T-cell (primary cell): ENCODE measurements at regions not wholly inside any gene's neighbourhood (a gene's known extent, or its start where the extent isn't known, plus 50 kb on each side); places are given as distances from the start of the nearest gene placed in this dataset.

Experiments used
- ATAC-seq, 4 experiments: fragments of 200-7000 bp in 3 of 4; fragments of 150-1000 bp in 1 of 4; cut with Tn5 transposase; replicated peaks in 1 of 4; 1 replicate in 3 of 4; 2 replicates in 1 of 4; pipeline ENCODE4 v1.10.0; 2021; ENCODE audit warnings: moderate library complexity in 3 of 4, mild to moderate bottlenecking in 2 of 4, moderate number of reproducible peaks in 1 of 4
- CTCF ChIA-PET, 2 donors: fragments of 300-600 bp; sonication (Branson Sonifier 250); formaldehyde crosslinking; loops; one replicate each; lab custom pipeline; 2022; ENCODE audit warnings: antibody characterized with exemption in 2 of 2; lab: Charles Lee
- POLR2A ChIA-PET, 2 donors: fragments of 300-600 bp; sonication (Branson Sonifier 250); formaldehyde crosslinking; loops; one replicate each; lab custom pipeline; 2022; ENCODE audit warnings: antibody characterized with exemption in 2 of 2; lab: Charles Lee
- DNase-seq, 35 experiments: peaks; one replicate each; pipeline versions ENCODE4 v3.0.0 to v3.0.0-alpha.2; 2013 to 2023
- H3K27ac ChIP-seq: one replicate; pipeline ENCODE4 v1.5.1; 2013; ENCODE audit warnings: low read length
- H3K27me3 ChIP-seq, 2 experiments: replicated peaks in 1 of 2; 1 replicate in 1 of 2; 2 replicates in 1 of 2; pipeline versions ENCODE4 v1.6.1 to v1.7.0; 2013; ENCODE audit warnings: low read length in 1 of 2, mixed read lengths in 1 of 2; ENCODE audit not compliant: control insufficient read depth in 2 of 2, insufficient read depth in 2 of 2; ENCODE audit errors: extremely low read depth in 1 of 2
- H3K36me3 ChIP-seq, 2 donors: 1 replicate in 1 of 2; 2 replicates in 1 of 2; pipeline versions ENCODE4 v1.6.1 to v1.7.0; 2013; ENCODE audit warnings: low read length in 1 of 2; ENCODE audit not compliant: control insufficient read depth in 2 of 2, insufficient read depth in 1 of 2; ENCODE audit errors: extremely low read depth in 1 of 2
- H3K4me1 ChIP-seq, 2 experiments: 1 replicate in 1 of 2; 2 replicates in 1 of 2; pipeline versions ENCODE4 v1.6.1 to v1.7.0; 2013; ENCODE audit warnings: low read length in 2 of 2, mixed read lengths in 1 of 2; ENCODE audit not compliant: insufficient read depth in 2 of 2, control insufficient read depth in 1 of 2; ENCODE audit errors: extremely low read depth in 1 of 2
- H3K4me3 ChIP-seq, 2 donors: 1 replicate in 1 of 2; 2 replicates in 1 of 2; pipeline versions ENCODE4 v1.5.1 to v1.7.0; 2013; ENCODE audit warnings: mild to moderate bottlenecking in 2 of 2, low read length in 1 of 2, moderate library complexity in 1 of 2; ENCODE audit not compliant: control insufficient read depth in 1 of 2; ENCODE audit errors: extremely low read depth in 1 of 2
- H3K9me3 ChIP-seq: 2 replicates; pipeline ENCODE4 v1.7.0; 2013
- H3K27ac Mint-ChIP-seq, 2 donors: one replicate each; pipeline ENCODE4 v1.8.0; 2020 to 2021; ENCODE audit warnings: mild to moderate bottlenecking in 2 of 2, mixed read lengths in 2 of 2
- H3K27me3 Mint-ChIP-seq, 2 donors: one replicate each; pipeline ENCODE4 v1.8.0; 2021 to 2022; ENCODE audit warnings: mixed read lengths in 2 of 2
- H3K36me3 Mint-ChIP-seq: one replicate; pipeline ENCODE4 v1.8.0; 2021; ENCODE audit warnings: mixed read lengths
- H3K4me1 Mint-ChIP-seq, 3 donors: one replicate each; pipeline ENCODE4 v1.8.0; 2020 to 2022; ENCODE audit warnings: mixed read lengths in 3 of 3, mild to moderate bottlenecking in 1 of 3
- H3K4me3 Mint-ChIP-seq, 3 donors: one replicate each; pipeline ENCODE4 v1.8.0; 2020 to 2022; ENCODE audit warnings: mild to moderate bottlenecking in 3 of 3, mixed read lengths in 3 of 3, moderate library complexity in 3 of 3
- H3K9me3 Mint-ChIP-seq, 3 donors: one replicate each; pipeline ENCODE4 v1.8.0; 2020 to 2022; ENCODE audit warnings: mixed read lengths in 3 of 3
- WGBS: methylation state at CpG from one replicate; pipeline ENCODE4 v1.1.5; 2013; ENCODE audit warnings: missing lambda C conversion rate; ENCODE audit not compliant: insufficient coverage; 5-methylcytosine and 5-hydroxymethylcytosine counted together

- no peaks in the 10 kb centered on the region for H3K9me3 Mint-ChIP-seq
- H3K27ac Mint-ChIP-seq: no peak overlapping the region
- POLR2A ChIA-PET: no interaction called here
- WGBS: no CpG with 5 or more reads among the region's 3 CpGs
- H3K4me1 Mint-ChIP-seq: no peaks in the 10 kb centered on the region
- ATAC-seq (no peak), DNase-seq (no peak)
- Histone ChIP-seq H3K9me3 (no peaks in the 10 kb centered on the region), H3K27me3 (peaks cover 0 to 3% of the 10 kb centered on the region in 2 experiments), H3K36me3 (no peaks in the 10 kb centered on the region), H3K27ac (no peak overlapping the region), H3K4me1 (no peaks in the 10 kb centered on the region), H3K4me3 (no peak overlapping the region)
- H3K36me3 Mint-ChIP-seq: no peaks in the 10 kb centered on the region
- CTCF ChIA-PET: no interaction called here
- peaks cover 4 to 13% of the 10 kb centered on the region in 2 donors for H3K27me3 Mint-ChIP-seq
- H3K4me3 Mint-ChIP-seq: no peak overlapping the region
These were observed 175.2 kb upstream of the SPATS2L start for GRCh38 chr2:200131307-200131706.

DNA sequence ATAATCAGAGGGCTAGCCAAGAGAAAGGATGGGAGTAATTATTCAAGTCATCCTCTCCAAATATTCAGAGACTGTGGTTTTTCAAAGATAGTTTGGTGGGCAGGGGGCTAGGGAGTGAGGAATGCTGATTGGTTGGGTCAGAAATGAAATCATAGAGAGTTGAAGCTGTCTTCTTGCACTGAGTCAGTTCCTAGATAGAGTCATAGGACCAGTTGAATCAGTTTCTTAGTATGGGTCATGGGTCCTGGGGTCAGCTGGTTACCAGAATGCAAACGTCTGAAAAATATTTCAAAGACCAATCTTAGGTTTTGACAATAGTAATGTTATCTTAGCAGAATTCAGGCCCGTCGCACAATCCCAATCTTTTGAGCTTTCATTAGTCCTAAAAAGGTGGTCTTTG lies 171.4 kb upstream of the SPATS2L start:
- Histone ChIP-seq H3K27me3 (no peaks in the 10 kb centered on the region), H3K4me1 (no peaks in the 10 kb centered on the region), H3K27ac (no peak overlapping the region), H3K4me3 (no peak overlapping the region), H3K9me3 (no peaks in the 10 kb centered on the region), H3K36me3 (no peaks in the 10 kb centered on the region)
- Mint-ChIP-seq H3K36me3 (no peaks in the 10 kb centered on the region), H3K27me3 (peaks cover 0 to 2% of the 10 kb centered on the region in 2 donors), H3K4me3 (no peak overlapping the region), H3K27ac (no peak overlapping the region), H3K9me3 (no peaks in the 10 kb centered on the region), H3K4me1 (no peaks in the 10 kb centered on the region)
- ATAC-seq (no peak), DNase-seq (no peak)
- POLR2A ChIA-PET: no interaction called here
- CTCF ChIA-PET: no interaction called here
- 100% methylated on average over 2 of the region's 3 CpGs for WGBS

DNA sequence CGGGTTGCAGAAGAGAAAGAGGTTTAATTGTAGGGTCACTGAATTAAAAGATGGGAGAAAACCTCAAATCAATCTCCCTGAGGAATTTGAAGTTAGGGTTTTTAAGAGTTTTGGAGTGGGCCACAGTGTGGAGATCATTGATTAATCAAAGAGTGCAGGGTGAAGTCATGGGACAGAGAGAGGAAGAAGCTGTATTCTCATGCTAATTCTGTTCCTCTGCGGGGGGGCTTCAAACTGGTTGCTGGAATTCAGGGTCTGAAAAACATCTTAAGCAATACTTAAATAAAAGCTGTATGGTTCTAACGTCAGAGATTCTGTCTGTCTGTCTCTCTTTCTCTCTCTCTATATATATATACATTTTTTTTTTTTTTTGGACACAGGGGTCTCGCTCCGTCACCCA lies 169.8 kb upstream of the SPATS2L start:
- no peaks in the 10 kb centered on the region for H3K9me3 Mint-ChIP-seq
- no peaks in the 10 kb centered on the region for H3K9me3 ChIP-seq
- no peaks in the 10 kb centered on the region for H3K4me1 ChIP-seq
- H3K27ac ChIP-seq: no peak overlapping the region
- DNase-seq (no peak), ATAC-seq (no peak)
- CTCF ChIA-PET: interaction anchor here in 1 of 2 donors (0.7 kb wide), 1 partner anchor 492 kb away, joined by 3 read pairs; no protein-coding TSS in a partner anchor
- no peak overlapping the region for H3K4me3 ChIP-seq
- no peak overlapping the region for H3K4me3 Mint-ChIP-seq
- no peak overlapping the region for H3K27ac Mint-ChIP-seq
- no CpG with 5 or more reads among the region's 5 CpGs for WGBS
- H3K36me3 Mint-ChIP-seq: no peaks in the 10 kb centered on the region
- H3K27me3 Mint-ChIP-seq: peaks cover 0 to 4% of the 10 kb centered on the region in 2 donors
- H3K27me3 ChIP-seq: no peaks in the 10 kb centered on the region
- no peaks in the 10 kb centered on the region for H3K4me1 Mint-ChIP-seq
- POLR2A ChIA-PET: interaction anchor here in 1 of 2 donors (0.7 kb wide), 1 partner anchor 163 kb away, joined by 4 read pairs; no protein-coding TSS in a partner anchor
- H3K36me3 ChIP-seq: no peaks in the 10 kb centered on the region

- Histone ChIP-seq H3K27ac (no peak overlapping the region), H3K4me1 (no peaks in the 10 kb centered on the region), H3K36me3 (no peaks in the 10 kb centered on the region), H3K27me3 (no peaks in the 10 kb centered on the region), H3K4me3 (no peak overlapping the region), H3K9me3 (no peaks in the 10 kb centered on the region)
- Mint-ChIP-seq H3K9me3 (no peaks in the 10 kb centered on the region), H3K27ac (no peak overlapping the region), H3K4me3 (no peak overlapping the region), H3K36me3 (no peaks in the 10 kb centered on the region), H3K27me3 (peaks cover 0 to 2% of the 10 kb centered on the region in 2 donors), H3K4me1 (no peaks in the 10 kb centered on the region)
- DNase-seq: no peak
- 69% methylated on average over 2 of the region's 2 CpGs for WGBS
- CTCF ChIA-PET: no interaction called here
- POLR2A ChIA-PET: interaction anchor here in 1 of 2 donors (0.6 to 0.7 kb wide), 2 partner anchors 9 to 163 kb away, joined by 4 to 9 read pairs; no protein-coding TSS in a partner anchor
- no peak for ATAC-seq
These were observed 169.2 kb upstream of the SPATS2L start for GRCh38 chr2:200137271-200137670.

GRCh38 chr2:200137691-200138090 lies 168.8 kb upstream of the SPATS2L start:
- Mint-ChIP-seq H3K4me3 (no peak overlapping the region), H3K9me3 (no peaks in the 10 kb centered on the region), H3K27ac (no peak overlapping the region), H3K4me1 (no peaks in the 10 kb centered on the region), H3K36me3 (no peaks in the 10 kb centered on the region), H3K27me3 (peaks cover 0 to 2% of the 10 kb centered on the region in 2 donors)
- Histone ChIP-seq H3K9me3 (no peaks in the 10 kb centered on the region), H3K36me3 (no peaks in the 10 kb centered on the region), H3K4me3 (no peak overlapping the region), H3K27ac (no peak overlapping the region), H3K4me1 (no peaks in the 10 kb centered on the region), H3K27me3 (no peaks in the 10 kb centered on the region)
- POLR2A ChIA-PET: interaction anchor here in 1 of 2 donors (0.6 kb wide), 1 partner anchor 9 kb away, joined by 9 read pairs; no protein-coding TSS in a partner anchor
- WGBS: 100% methylated on average over 1 of the region's 1 CpG
- ATAC-seq (no peak), DNase-seq (no peak)
- CTCF ChIA-PET: no interaction called here

GRCh38 chr2:200138391-200139124 lies 167.9 kb upstream of the SPATS2L start:
- Histone ChIP-seq H3K27me3 (no peaks in the 10 kb centered on the region), H3K36me3 (no peaks in the 10 kb centered on the region), H3K4me1 (no peaks in the 10 kb centered on the region), H3K27ac (no peak overlapping the region), H3K4me3 (no peak overlapping the region), H3K9me3 (no peaks in the 10 kb centered on the region)
- ATAC-seq (no peak), DNase-seq (no peak)
- no peaks in the 10 kb centered on the region for H3K4me1 Mint-ChIP-seq
- H3K27ac Mint-ChIP-seq: no peak overlapping the region
- ChIA-PET POLR2A (no interaction called here), CTCF (no interaction called here)
- no CpG with 5 or more reads among the region's 2 CpGs for whole genome bisulfite sequencing
- H3K27me3 Mint-ChIP-seq: peaks cover 0 to 2% of the 10 kb centered on the region in 2 donors
- no peaks in the 10 kb centered on the region for H3K36me3 Mint-ChIP-seq
- H3K4me3 Mint-ChIP-seq: no peak overlapping the region
- no peaks in the 10 kb centered on the region for H3K9me3 Mint-ChIP-seq
